ENCODE measurements at regions not wholly inside any gene's neighbourhood (a gene's known extent, or its start where the extent isn't known, plus 50 kb on each side); places are given as distances from the start of the nearest gene placed in this dataset.

DNA sequence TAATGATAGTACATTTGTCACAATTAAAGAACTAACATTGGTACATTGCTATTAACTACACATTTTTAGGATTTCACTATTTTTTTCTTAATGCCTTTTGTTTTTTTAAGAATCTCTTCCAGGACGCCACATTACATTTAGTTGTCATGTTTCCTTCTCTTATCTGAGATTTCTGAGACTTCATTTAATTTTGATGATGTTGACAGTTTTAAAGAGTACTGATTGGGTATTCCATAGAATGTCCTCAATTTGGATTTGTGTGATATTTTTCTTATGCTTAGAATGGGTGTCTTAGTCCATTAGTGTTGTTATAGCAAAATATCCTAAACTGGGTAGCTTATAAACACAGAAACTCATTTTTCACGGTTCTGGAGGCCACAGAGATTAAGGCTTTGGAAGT lies 1095.5 kb upstream of the LCORL start:
- TF ChIP-seq, protein P1, sequence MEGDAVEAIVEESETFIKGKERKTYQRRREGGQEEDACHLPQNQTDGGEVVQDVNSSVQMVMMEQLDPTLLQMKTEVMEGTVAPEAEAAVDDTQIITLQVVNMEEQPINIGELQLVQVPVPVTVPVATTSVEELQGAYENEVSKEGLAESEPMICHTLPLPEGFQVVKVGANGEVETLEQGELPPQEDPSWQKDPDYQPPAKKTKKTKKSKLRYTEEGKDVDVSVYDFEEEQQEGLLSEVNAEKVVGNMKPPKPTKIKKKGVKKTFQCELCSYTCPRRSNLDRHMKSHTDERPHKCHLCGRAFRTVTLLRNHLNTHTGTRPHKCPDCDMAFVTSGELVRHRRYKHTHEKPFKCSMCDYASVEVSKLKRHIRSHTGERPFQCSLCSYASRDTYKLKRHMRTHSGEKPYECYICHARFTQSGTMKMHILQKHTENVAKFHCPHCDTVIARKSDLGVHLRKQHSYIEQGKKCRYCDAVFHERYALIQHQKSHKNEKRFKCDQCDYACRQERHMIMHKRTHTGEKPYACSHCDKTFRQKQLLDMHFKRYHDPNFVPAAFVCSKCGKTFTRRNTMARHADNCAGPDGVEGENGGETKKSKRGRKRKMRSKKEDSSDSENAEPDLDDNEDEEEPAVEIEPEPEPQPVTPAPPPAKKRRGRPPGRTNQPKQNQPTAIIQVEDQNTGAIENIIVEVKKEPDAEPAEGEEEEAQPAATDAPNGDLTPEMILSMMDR (conservative IDR thresholded peaks at IDR 0.05 in 1 of 2, IDR thresholded peaks at IDR 0.05 in 1 of 2; ENCODE audit: extremely low read depth in 1 of 2, insufficient read depth in 1 of 2, low read depth in 1 of 2, low read length in 2 of 2) = no peak
- TF ChIP-seq EZH2 (IDR thresholded peaks at IDR 0.05; ENCODE audit: borderline replicate concordance, low read length) = no peak
